Activated T-helper 1 cell treated with Interleukin-2 at 50 U/mL for 16 hours (primary cell): ENCODE measurements at regions not wholly inside any gene's neighbourhood (a gene's known extent, or its start where the extent isn't known, plus 50 kb on each side); places are given as distances from the start of the nearest gene placed in this dataset.

Source experiments
- DNase-seq: peaks from one replicate; pipeline ENCODE4 v3.0.0-alpha.2; 2020; ENCODE audit warnings: low read depth

GRCh38 chr12:127363392-127363791, 903.6 kb upstream of the TMEM132C start:
- no peak for DNase-seq

GRCh38 chr12:127373559-127373958, 893.4 kb upstream of the TMEM132C start:
- no peak for DNase-seq

DNA sequence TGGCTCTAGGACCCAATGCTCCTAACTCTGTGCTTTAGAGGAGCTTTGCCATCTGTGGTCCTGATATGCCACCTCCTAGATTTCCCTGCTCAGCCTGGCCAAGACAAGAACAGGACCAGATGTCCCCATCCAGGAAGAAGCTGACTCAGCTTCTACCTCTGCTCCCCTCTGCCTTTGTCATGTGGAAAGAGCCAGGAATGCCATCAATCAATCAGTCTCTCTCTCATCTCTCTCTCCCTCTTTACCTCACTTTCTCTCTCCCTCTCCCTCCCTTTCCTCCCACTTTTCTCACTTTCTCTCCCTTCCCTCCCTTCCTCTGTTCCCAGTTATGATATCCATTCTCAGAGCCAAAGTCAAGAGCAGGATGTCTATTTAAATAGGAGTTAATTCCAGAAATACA, 892.5 kb upstream of the TMEM132C start:
- DNase-seq: no peak

DNA sequence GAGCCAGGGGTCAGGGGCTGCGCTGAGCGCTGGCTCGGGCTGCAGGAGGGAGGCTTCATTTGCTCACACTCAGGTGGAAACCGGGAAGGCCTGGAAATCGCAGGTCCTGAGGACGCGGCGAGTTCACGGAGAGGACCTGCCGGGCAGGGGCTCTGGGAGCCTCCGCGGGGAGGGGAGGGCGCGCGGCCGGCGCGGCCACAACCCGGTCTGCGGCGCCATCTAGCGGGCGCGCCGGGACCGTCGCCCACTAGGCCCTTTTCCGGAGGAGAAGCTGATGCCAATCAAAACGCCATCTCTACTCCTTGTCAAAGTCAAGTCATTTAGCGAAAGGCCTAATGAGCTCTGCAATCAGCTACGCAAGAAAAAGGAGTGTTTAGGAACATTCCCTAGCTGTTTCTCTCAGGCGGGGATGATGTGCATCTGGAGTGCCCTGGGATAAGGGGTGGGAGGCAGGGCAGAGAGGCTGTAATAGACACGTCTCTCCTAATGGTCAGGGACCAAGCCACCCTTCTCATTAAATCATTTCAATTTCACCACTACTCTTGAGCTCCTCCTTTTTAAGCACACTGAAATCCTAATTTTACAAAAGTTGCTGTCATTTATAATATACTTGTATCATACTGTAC, 885.8 kb upstream of the TMEM132C start:
- DNase-seq: no peak

DNA sequence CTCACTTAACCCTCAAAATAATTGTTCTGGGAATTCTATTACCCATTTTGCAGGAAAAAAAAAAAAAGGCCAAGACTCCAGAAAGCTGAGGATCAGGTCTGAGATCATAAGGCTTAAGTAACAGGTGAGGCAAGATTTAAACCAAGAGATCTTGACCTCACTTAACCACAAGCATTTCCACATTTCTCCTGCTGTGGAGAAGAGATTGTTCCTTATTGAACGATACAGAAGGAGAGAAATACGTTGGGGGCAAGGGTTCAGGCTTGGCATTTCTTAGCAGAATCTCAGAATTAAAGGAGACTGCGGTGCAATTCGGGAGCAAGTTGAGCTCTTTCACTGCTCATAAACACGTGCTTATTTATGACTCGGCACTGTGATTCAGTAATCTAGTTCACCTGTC, 885.3 kb upstream of the TMEM132C start:
- DNase-seq: no peak

- no peak for DNase-seq
These were observed 883.7 kb upstream of the TMEM132C start for GRCh38 chr12:127383281-127383680.

DNA sequence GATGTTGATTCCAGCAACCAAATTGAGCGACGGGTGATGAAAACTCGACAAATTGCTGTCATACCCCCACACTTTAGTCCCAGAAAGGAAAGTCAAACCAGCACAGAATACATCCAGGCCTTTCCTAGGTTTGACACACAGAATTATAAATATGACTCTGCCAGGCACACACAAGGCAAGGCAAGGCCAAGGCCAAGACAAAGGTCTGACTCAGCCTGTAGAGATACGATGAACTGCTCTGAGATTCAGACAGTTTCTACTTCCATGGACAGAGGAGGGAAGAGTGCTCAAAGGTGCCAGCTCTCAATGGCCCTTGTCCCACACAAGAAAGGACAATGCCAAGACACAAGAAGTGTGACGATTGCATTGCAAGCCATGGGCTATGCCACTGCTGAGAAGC, 880.2 kb upstream of the TMEM132C start:
- no peak for DNase-seq

DNA sequence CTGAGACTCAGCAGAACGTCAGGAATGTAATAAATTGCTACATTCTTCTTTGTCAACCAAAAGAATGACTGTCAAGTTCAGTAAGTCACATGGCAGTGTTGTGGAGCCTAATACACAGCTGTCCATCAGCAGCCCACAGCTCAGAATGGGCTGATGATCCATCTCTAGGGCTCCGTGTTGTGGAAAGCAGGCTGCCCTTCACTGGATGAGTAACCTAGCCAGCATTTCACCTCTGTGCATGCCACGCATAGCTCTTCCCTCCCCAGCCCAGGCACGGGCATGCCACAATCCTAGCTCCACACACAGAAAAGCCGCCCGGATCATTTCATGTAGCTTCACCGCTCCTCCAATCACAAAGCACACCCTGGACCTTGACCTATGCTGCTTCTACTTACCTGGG, 878.0 kb upstream of the TMEM132C start:
- no peak for DNase-seq

DNA sequence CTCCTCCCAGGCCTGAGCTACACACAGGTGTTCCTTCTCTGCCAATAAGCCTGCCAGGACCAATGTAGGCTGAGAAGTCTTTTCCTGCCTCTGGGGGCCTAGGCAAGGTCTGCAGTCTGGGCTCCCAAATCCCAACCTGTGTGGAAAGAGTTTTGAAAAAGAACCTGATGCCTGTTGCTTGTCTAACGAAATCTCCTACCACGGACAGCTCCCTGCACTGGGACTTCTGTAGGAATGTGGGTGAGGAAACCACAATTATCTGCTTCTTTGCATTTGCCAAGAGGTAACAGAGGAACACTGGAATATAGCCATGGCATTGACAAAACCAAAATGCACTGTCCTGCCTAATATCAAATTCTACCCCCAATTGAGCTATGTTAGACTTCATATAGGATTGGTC, 877.0 kb upstream of the TMEM132C start:
- no peak for DNase-seq

DNA sequence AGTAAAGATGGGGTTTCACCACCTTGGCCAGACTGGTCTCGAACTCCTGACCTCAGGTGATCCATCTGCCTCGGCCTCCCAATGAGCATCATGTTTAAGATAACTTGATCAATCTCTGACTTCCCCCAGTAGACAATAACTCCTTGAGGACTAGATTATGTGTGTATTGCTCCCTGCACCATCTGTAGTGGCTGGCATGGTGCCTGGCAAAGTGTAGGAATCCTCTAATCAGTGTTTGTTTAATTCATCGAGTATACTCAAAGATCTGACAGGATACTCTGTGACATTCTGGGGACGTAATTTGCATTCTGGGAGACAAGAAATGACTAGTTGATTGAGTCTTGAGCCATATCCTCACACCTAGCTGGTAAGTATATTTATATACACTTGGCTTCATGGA, 873.5 kb upstream of the TMEM132C start:
- no peak for DNase-seq

GRCh38 chr12:127393896-127394295, 873.1 kb upstream of the TMEM132C start:
- no peak for DNase-seq

DNA sequence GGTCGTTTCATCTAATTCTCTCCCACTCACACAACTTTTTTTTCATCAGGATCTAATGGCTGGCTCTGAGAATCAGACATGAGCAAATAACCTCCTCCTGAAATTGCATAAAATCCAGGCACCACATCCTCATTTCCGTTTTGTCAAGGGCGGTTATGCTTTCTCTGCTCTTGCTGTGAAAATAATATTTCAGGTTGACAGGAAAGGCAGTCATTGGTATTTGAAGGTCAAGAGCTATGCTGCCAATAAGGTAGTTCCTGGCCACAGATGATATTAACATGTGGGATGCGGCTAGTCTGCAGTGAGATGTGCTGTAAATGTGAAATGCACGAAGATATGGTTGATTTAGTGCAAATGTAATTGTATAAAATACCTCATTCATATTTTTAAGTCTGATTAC, 870.2 kb upstream of the TMEM132C start:
- DNase-seq: no peak

DNA sequence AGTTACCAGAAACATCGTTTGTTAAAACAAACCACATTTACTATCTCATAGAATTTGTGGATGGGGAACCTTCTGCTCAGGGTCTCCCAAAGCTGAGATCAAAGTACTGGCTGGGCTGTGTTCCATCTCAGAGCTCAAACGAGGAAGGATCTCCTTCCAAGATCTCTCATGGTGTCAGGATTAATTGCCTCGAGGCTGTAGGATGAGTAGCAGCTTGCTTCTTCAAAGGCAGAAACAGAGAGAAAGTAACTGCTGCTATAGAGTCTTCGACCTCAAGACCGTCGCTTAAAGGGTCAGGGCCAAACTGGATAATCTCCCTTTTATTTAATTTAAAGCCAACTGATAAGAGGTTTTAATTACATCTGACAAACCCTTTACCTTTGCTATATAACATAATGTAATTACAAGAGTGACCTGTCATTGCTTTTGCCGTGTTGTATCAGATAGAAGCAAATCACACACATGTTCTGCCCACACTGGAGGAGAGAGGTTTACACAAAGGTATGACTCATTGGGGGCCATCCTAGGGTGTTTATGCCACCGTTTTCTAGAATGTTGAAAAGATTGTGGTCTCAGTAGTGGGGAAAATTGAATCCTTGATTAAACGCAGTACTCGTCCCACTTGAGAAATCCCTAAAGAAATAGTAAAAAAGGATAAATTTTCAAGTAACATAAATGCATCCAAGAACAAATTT, 868.8 kb upstream of the TMEM132C start:
- no peak for DNase-seq

- no peak for DNase-seq
These were observed 867.5 kb upstream of the TMEM132C start for GRCh38 chr12:127399451-127399850.

DNA sequence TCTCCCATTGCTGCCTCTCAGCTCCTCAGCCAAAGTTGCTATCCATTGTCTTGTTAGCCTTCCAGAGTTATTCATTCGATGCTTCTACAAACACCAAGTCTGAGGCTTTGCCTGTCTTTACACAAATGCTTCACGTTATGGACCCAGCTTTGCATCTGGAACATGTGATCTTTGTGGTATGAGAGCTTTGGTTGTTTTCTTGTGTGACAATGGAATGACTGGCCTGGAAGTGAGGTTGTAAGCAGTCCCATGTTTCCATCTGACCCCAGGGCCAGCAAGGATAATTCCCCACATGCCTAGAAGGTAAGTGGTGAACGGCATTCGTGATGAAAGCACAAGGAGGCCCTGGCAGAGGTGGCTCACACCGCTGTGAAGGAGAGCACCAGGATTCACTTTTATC, 866.7 kb upstream of the TMEM132C start:
- DNase-seq: no peak

DNA sequence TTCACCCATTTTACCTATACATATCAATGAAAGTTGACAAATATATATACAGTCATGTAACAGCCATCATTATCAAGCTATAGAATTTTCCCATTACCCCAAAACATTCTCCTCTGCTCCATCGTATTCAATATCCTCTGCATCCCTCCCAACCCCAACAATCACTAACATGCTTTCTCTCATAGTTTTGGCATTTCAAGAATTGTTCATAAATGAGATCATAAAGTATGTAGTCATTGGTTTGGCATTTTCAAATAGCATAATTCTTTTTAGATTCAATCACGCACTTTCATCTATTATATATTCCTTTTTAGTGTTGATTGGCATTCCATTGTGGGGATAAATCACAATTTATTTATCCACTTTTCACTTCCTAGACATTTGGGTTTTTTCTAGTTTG, 866.0 kb upstream of the TMEM132C start:
- DNase-seq: no peak

GRCh38 chr12:127401536-127401935, 865.4 kb upstream of the TMEM132C start:
- DNase-seq: no peak

DNA sequence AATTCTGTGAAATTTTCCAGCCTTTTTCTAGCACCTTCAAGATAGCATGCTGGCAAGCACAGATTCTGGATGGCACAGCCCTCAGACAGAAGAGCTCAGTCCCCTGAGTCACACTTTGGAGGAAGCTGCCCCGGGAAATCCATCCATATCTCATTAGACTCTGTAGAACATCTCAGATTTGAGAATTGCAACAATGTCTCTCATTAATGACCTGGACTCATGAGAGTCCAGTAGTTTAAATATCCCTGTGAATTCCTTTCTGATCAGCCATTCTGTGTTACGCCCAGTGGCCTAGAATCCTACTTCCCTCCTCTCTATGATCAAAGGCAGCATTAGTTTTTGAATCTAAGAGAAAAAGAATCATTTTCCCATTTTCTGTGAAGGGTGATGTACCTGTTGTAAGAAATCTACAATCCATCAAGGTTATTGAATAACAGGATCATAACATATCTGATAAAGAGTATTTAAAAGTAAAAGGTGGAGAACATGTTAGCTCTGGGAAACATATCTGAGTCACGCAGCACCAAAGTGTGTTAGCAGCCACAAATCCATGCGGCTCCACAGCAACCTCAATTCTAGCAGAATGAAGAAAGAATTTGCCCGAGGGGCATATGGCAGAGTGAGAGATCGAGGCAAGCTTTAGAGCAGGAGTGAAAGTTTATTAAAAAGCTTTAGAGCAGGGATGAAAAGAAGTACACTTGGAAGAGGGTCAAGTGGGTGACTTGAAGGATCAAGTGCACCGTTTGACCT, 855.6 kb upstream of the TMEM132C start:
- no peak for DNase-seq

DNA sequence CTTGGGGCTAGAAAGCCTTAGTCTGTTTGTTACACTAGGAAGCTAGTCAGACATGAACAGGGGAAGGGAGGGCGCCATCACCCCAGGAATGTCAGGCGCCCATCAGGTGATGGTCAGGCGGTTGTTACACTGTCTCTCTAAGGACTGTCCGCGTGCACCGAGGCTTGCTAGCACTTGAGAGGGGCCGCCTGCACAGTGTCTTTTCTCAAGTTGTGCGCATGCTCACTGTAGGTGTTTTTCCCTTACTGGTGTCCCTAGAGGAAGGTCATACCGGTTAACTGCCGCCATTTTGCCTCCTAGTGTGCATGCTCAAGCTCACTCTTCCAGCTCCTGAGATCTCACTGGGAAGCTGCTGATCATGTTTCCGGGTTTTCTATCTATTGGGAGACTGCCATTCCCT, 855.0 kb upstream of the TMEM132C start:
- no peak for DNase-seq

- no peak for DNase-seq
These were observed 854.1 kb upstream of the TMEM132C start for GRCh38 chr12:127412866-127413265.

DNA sequence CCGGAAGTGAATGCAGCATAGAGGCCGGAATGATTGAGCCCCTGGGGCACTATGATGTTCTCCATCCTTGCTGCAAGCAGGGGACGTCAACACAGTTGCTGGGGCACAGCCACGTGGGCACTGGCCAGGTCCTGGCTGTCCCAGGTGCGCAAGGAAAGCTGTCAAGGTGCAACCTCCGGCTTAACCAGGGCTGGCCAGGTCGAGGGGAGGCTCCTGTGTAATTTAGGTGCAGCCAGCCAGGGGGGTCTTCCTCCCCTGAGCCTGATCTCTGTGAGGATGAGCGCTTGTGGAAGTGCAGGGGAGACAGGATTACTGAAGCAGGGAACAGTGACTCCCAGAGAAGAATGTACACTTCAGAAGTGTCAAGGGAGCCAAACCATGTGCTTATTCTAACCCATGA, 852.8 kb upstream of the TMEM132C start:
- no peak for DNase-seq

DNA sequence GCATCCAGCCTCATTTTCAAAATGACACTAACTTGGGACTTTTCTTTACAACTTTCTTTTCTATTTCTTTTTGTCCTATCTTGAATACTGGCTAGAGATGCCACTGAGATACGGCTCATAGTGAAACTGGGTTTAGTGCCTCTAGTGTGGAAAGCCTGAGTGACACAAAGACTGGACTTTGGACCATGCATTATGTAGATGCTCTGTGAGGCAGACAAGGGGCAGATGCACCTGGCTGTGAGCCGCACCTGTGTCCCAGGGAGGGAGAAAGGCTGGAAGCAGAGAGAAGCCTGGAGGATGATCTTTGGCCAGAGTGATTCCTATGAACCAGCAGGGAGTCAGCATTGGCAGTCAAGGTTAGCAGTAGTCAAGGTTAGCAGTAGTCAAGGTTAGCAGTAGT, 852.3 kb upstream of the TMEM132C start:
- DNase-seq: no peak

DNA sequence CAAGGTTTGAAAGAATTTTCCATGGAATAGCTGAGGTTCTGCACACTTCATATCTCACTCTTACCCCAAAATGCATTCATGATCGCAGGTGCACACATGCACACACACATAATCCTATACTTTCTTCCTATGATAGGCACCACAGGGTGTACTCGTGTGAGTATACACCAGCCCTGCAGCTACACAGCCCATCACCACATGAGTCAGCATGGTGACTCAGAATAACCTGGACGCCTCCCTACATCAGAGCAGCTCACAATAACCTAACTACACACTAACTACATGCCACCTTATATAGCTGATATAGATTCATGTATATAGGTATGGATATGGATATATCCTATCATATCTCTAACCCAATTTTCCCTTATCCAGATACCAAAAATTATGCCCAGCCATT, 850.2 kb upstream of the TMEM132C start:
- no peak for DNase-seq

DNA sequence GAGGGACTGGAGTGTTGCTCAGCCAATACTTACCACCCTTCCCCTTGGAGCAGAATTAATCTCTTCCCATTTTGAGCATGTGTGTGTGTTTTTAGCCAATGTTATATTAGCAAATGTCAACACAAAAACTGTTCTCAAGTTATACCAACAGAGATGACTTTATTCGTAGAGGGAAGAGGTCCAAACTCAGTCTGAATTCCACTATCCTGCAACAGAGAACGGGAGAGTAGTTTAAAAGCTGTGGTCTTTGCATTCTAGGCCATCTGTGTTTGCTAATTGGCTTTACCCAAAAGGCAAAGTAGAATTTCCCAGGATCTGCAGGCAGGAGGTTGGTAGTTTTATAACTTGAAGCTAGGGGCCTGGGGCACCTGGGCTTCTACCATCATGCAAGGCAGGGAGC, 847.9 kb upstream of the TMEM132C start:
- DNase-seq: no peak
